ENCODE measurements at regions not wholly inside any gene's neighbourhood (a gene's known extent, or its start where the extent isn't known, plus 50 kb on each side); places are given as distances from the start of the nearest gene placed in this dataset.
"Not testable (repeated sequence)": the region's sequence is repeated elsewhere in the genome, so short reads cannot be mapped to it uniquely, and the experiment has no call there.

GRCh38 chr20:30288346-30288745, 969.1 kb upstream of the DEFB115 start:
- DNase-seq (ENCODE audit: low read depth) (no peak), FAIRE-seq (no peak)
- no peak for TF ChIP-seq CTCF (IDR thresholded peaks at IDR 0.05; ENCODE audit: insufficient read depth, low read length, severe bottlenecking)
- Histone ChIP-seq H3K4me3 (ENCODE audit: low read depth, low read length) (no peak overlapping the region), H3K27me3 (ENCODE audit: control insufficient read depth, insufficient read depth, low read length) (no peaks in the 10 kb centered on the region), H3K36me3 (ENCODE audit: control insufficient read depth, insufficient read depth, low read length) (no peaks in the 10 kb centered on the region)

GRCh38 chr20:30289049-30289448, 968.4 kb upstream of the DEFB115 start:
- not testable (repeated sequence) for FAIRE-seq; H3K27me3 ChIP-seq (ENCODE audit: control insufficient read depth, insufficient read depth, low read length); H3K4me3 ChIP-seq (ENCODE audit: low read depth, low read length); H3K36me3 ChIP-seq (ENCODE audit: control insufficient read depth, insufficient read depth, low read length); DNase-seq (ENCODE audit: low read depth)

- peak overlapping the region; percentile 14 for H3K4me3 ChIP-seq (ENCODE audit: low read depth, low read length)
- DNase-seq (ENCODE audit: low read depth); H3K27me3 ChIP-seq (ENCODE audit: control insufficient read depth, insufficient read depth, low read length); FAIRE-seq; H3K36me3 ChIP-seq (ENCODE audit: control insufficient read depth, insufficient read depth, low read length): not testable (repeated sequence)
Measured at GRCh38 chr20:30289711-30290141, 967.7 kb upstream of the DEFB115 start.

- not testable (repeated sequence) for H3K27me3 ChIP-seq (ENCODE audit: control insufficient read depth, insufficient read depth, low read length); H3K36me3 ChIP-seq (ENCODE audit: control insufficient read depth, insufficient read depth, low read length); H3K4me3 ChIP-seq (ENCODE audit: low read depth, low read length); FAIRE-seq; DNase-seq (ENCODE audit: low read depth)
Measured at GRCh38 chr20:30290361-30291063, 967.0 kb upstream of the DEFB115 start.

- DNase-seq (ENCODE audit: low read depth); H3K4me3 ChIP-seq (ENCODE audit: low read depth, low read length); FAIRE-seq; H3K36me3 ChIP-seq (ENCODE audit: control insufficient read depth, insufficient read depth, low read length); H3K27me3 ChIP-seq (ENCODE audit: control insufficient read depth, insufficient read depth, low read length): not testable (repeated sequence)
Measured at GRCh38 chr20:30291064-30291379, 966.4 kb upstream of the DEFB115 start.

GRCh38 chr20:30291686-30292085, 965.8 kb upstream of the DEFB115 start:
- DNase-seq (ENCODE audit: low read depth); FAIRE-seq; H3K36me3 ChIP-seq (ENCODE audit: control insufficient read depth, insufficient read depth, low read length); H3K4me3 ChIP-seq (ENCODE audit: low read depth, low read length); H3K27me3 ChIP-seq (ENCODE audit: control insufficient read depth, insufficient read depth, low read length): not testable (repeated sequence)

- DNase-seq (ENCODE audit: low read depth); H3K36me3 ChIP-seq (ENCODE audit: control insufficient read depth, insufficient read depth, low read length); H3K27me3 ChIP-seq (ENCODE audit: control insufficient read depth, insufficient read depth, low read length); FAIRE-seq; H3K4me3 ChIP-seq (ENCODE audit: low read depth, low read length): not testable (repeated sequence)
Measured at GRCh38 chr20:30295396-30295795, 962.1 kb upstream of the DEFB115 start.

- not testable (repeated sequence) for FAIRE-seq; H3K36me3 ChIP-seq (ENCODE audit: control insufficient read depth, insufficient read depth, low read length); H3K4me3 ChIP-seq (ENCODE audit: low read depth, low read length); DNase-seq (ENCODE audit: low read depth); H3K27me3 ChIP-seq (ENCODE audit: control insufficient read depth, insufficient read depth, low read length)
Measured at GRCh38 chr20:30295967-30296366, 961.5 kb upstream of the DEFB115 start.

- H3K36me3 ChIP-seq (ENCODE audit: control insufficient read depth, insufficient read depth, low read length); DNase-seq (ENCODE audit: low read depth); H3K27me3 ChIP-seq (ENCODE audit: control insufficient read depth, insufficient read depth, low read length); H3K4me3 ChIP-seq (ENCODE audit: low read depth, low read length); FAIRE-seq: not testable (repeated sequence)
Measured at GRCh38 chr20:30297878-30298595, 959.4 kb upstream of the DEFB115 start.

- H3K36me3 ChIP-seq (ENCODE audit: control insufficient read depth, insufficient read depth, low read length); FAIRE-seq; DNase-seq (ENCODE audit: low read depth); H3K4me3 ChIP-seq (ENCODE audit: low read depth, low read length); H3K27me3 ChIP-seq (ENCODE audit: control insufficient read depth, insufficient read depth, low read length): not testable (repeated sequence)
Measured at GRCh38 chr20:30300220-30300642, 957.2 kb upstream of the DEFB115 start.

GRCh38 chr20:30302786-30303185, 954.7 kb upstream of the DEFB115 start:
- H3K27me3 ChIP-seq (ENCODE audit: control insufficient read depth, insufficient read depth, low read length); H3K4me3 ChIP-seq (ENCODE audit: low read depth, low read length); H3K36me3 ChIP-seq (ENCODE audit: control insufficient read depth, insufficient read depth, low read length); DNase-seq (ENCODE audit: low read depth); FAIRE-seq: not testable (repeated sequence)

GRCh38 chr20:30309938-30310337, 947.5 kb upstream of the DEFB115 start:
- not testable (repeated sequence) for H3K4me3 ChIP-seq (ENCODE audit: low read depth, low read length); DNase-seq (ENCODE audit: low read depth); H3K36me3 ChIP-seq (ENCODE audit: control insufficient read depth, insufficient read depth, low read length); H3K27me3 ChIP-seq (ENCODE audit: control insufficient read depth, insufficient read depth, low read length); FAIRE-seq

- DNase-seq (ENCODE audit: low read depth); FAIRE-seq; H3K36me3 ChIP-seq (ENCODE audit: control insufficient read depth, insufficient read depth, low read length); H3K27me3 ChIP-seq (ENCODE audit: control insufficient read depth, insufficient read depth, low read length); H3K4me3 ChIP-seq (ENCODE audit: low read depth, low read length): not testable (repeated sequence)
Measured at GRCh38 chr20:30310385-30310784, 947.1 kb upstream of the DEFB115 start.

- FAIRE-seq; H3K27me3 ChIP-seq (ENCODE audit: control insufficient read depth, insufficient read depth, low read length); H3K4me3 ChIP-seq (ENCODE audit: low read depth, low read length); H3K36me3 ChIP-seq (ENCODE audit: control insufficient read depth, insufficient read depth, low read length); DNase-seq (ENCODE audit: low read depth): not testable (repeated sequence)
Measured at GRCh38 chr20:30312220-30312619, 945.2 kb upstream of the DEFB115 start.
